Superior temporal gyrus (tissue), 1 donor: ENCODE measurements at regions not wholly inside any gene's neighbourhood (a gene's known extent, or its start where the extent isn't known, plus 50 kb on each side); places are given as distances from the start of the nearest gene placed in this dataset.
"Not testable (repeated sequence)": the region's sequence is repeated elsewhere in the genome, so short reads cannot be mapped to it uniquely, and the experiment has no call there.

ENCODE experiments used
- DNase-seq: peaks from one replicate; pipeline ENCODE4 v3.0.0-alpha.2; 2016; ENCODE audit errors: extremely low spot score

DNA sequence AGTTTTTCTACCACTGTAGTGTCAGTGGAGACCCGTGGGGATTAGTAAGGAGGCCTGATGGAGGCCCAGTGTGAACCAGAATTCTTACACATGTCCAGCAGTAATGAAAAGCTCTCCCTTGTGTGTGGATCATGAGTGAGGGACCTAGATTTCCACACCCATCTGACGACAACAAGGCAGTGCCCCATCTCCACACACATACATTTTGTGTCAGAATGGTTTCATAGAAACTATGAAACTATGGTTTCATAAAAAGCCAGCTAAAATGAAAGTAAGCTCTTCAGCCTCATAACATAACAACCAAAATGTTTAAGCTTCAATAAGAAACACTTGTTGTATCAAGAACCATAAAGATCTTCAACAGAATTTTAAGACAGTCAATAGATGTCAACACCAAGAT lies 884.5 kb upstream of the ADGRL3 start:
- DNase-seq = no peak

DNA sequence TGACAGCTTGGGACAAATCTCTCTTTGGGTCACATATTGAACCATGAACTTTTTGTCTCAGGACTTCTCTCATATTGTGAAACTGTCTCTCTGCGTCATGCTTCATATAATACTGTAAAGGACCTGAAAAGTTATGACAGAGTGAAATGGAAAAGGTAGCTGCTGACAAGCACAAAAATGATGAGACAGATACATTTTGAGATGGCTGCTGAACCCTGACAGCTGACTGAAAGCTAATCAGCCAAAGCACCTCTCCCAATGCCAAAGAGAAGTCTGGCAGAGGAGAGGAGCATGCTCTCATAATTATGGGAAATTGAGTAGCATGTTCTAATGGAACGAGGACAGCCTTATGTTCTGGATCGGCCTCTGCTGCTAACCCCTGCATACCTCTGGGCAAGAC lies 873.4 kb upstream of the ADGRL3 start:
- DNase-seq = no peak

DNA sequence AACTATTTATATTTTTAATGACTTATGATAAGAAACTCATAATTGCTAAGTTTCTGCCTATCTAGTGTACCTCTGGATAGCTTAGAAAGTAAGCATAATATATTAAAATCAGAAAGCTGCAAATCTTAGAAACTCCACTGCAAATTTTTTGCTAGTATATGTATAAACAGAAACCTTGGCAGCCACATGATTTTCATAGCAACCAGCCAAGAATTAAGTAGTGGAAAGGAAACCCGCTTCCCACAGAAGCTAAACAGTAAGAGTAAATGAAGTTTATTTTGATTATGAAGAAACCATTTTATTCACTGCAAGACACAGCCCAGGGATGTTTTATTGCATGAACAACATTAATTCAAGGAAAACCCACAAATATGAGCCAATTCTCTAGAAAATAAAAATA lies 872.5 kb upstream of the ADGRL3 start:
- no peak for DNase-seq

DNA sequence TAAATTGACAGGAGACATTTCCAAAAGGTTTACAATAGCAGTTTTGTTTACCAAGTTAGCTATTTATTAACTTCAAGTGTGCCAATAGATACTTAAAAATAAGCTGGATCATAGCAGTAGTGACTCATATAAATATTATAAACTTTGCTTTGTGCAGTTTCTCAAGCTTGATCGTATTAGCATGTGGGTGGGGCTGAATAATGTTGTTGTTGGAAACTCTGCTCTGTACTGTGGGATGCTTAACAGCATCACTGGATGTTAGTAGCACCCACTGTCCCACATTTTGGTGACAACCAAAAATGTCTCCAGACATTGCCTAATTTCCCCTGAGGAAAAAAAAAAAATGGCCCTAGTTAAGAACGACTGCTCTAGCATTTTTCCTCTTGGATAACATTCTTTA lies 855.2 kb upstream of the ADGRL3 start:
- DNase-seq = no peak

DNA sequence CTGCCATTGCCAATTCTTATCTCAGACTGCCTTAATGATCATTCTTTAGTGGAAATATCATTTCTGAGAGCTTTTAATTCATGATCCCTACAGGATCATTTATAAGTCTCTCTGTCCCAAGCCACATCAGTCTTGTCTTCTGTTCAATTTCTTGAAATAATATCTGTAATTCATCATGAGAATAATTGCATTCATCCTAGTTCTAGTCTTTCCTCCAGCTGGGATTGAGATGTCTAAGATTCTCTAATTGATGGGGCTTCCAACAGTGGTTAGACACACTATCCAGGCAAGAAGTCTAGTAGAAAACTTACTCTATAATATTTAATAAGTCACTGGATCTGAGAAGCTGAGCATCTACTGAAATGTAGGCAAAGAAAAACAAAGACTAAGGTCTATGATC lies 854.7 kb upstream of the ADGRL3 start:
- no peak for DNase-seq

DNA sequence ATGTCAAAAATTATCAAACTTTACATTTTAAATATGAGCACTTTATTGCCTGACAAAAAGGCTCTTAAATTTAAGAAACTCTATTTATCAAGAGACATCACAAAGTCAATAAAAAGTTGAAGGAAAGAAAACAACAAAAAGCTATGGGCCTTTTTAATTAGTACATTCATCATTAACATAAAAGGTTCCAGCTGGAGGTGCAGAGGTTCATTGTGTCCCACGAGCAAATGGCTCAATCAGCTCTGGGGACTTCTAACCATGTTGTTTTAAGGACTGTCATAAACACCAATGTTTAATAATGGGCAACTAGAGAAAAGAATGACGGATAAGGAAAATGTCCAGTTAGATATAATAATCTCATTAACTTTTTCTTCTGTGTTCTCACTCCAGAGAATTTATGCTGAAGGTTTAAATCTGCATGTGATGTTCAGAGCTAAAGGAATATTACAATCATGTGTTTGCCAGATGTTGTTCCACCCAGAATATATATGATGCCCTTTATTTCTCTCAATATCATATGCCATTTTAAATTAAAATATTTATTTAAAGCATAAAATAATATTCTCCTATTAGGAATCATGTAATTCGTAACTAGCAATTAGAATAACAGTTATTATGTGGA lies 840.3 kb upstream of the ADGRL3 start:
- no peak for DNase-seq

DNA sequence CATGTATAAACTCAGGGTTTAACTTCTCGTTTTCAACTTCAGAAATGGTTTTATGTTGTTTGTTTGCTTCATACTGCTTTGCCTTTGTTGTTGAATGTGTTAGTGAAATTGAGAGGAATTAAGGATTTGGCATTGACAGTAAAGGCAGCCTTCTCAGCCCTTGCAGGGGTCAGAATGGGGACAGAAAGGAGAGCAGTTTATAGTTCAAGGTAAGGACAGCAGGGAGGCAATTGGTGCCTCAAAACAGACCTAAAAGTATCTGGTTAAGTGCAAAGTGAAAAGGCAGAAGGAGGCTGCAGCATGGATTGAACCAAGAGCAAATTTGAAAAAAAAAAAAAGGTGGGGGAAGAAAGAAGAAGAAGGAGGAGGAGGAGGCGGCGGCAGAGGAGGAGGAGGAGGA lies 835.0 kb upstream of the ADGRL3 start:
- DNase-seq = no peak

DNA sequence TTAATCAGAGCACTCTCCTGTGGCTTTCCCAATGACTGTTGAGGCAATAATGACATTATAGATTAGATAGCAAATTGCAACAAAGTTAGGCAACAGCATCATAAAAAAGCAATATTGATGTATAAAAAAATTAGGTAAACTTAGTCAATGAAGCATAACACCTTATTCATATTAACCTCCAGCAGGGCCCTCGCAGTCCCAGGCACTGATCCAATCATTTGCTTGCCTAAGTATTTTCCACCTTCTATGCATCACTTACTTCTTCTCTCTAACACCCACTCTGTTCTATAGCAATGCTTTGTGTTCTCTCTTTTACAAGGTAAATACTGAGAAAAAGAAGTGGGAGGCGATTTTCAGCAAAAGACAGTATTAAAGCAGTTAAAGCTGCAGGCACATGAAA lies 833.5 kb upstream of the ADGRL3 start:
- peak; percentile 47 for DNase-seq

DNA sequence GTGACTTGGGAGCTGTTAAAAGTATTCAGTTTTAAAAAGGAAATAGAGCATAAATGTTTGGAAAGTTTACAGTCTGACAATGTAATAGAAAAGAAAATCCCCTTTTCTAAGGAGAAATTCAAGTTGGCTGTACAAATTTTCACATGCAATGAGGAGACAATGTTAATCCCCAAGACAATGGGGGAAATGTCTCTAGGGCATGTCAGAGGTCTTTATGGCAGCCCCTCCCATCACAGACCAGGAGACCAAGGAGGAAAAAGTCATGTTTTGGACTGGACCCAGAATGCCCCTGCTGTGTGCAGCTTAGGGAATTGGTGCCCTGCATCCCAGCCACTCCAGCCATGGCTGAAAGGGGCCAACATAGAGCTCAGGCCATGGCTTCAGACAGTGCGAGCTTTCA lies 831.1 kb upstream of the ADGRL3 start:
- DNase-seq = no peak

DNA sequence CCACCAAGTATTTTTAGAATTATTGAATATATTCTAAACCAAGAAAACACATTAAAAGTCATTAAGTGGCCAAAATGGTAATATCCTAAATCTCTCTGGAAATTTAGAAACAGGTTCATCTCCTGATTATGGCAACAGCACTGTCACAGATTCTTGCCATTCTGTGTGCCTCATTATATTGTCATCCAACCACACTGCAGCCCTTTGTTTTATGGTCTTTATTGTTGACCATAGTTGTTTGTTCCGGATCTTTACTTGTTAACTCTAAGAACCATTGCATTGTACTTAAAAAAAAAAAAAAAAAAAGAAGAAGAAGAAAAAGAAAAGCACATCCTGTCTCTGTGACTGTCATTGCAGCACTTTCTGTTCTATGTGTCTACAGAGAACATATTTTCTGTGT lies 822.1 kb upstream of the ADGRL3 start:
- no peak for DNase-seq

DNA sequence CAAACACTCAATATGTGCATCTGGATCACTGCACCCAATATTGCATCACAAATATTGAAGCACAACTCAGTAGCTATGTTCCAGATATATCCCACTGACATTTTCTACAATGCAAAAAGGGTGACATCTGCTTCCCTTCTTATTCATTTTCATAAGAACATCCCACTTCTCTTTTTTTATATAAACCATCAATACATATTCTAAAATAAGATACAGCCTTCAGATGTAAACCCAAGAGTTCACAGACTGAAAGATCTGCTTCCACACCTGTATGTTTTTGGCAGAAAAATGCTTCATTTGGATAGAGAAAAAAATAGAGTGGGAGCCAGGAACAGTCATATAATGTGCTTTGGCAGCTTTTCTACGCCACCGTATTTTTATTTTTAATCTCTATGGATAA lies 815.6 kb upstream of the ADGRL3 start:
- peak; percentile 59 for DNase-seq

DNA sequence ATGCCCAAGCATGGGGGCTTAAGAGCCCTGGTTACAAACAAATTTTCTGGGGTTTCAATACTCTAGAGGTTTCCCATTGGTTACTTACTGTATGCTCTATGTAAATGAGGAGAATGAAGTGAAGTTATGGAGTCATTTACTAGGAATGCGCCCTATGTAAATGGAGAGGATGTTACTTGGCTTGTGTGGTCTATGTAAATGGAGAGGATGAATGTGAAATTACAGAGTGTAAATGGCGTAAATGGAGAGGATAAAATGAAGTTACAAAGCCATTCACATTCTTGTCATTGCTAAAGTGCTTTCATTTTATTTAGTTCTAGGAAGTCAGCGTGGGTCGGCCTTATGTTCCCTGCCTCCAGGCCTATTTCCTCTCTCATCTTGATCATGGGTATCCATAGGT lies 810.5 kb upstream of the ADGRL3 start:
- DNase-seq = no peak

DNA sequence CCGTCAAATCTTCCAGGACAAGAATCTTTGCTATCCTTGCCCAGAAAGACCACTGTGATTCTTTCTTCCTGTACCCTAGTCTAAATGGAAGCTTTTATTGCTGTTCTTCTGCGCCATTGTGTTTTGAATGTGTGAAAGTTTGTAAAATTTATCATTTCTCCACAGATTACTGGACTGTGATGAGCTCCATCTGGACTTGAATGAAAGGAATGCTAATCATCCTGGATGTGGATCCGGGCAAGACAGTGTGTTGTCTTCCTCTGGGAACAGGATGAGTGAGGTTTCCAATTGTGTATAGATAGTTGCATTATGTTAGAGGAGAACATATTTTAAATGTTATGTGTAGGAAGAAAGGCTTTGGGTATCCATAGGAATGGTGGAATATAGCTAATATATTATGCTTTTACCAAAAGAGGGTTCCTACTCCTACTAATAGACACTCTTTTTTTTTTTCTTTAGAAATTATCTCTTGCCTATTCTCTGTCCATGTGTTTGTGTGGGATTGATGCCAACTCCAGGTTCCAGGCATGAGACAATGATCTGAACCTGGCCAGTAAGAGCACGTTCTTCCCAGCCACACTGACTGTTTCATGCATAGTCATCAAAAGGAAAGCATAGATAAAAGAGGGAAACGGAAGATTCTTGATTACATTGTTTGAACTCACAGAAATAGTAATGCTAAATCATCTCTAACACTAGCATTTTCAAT lies 803.6 kb upstream of the ADGRL3 start:
- no peak for DNase-seq

DNA sequence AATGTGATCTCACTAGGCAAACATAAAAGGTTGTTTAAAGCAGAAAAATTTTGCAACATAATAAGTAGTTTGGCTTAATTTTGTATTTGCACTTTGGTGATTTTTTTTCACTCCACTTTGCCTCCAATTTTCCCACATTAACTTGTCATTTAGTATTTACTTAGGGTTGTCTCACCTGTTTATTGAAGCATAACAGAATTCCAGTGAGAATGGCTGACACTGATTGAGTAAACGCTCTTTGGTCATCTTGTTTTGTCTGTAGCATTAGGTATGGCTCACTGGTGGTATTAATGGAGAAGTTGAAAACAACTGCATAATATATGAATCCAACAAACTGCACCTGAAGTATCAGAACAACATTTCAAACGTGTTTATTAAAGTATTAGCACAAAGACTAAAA lies 799.5 kb upstream of the ADGRL3 start:
- DNase-seq = no peak

DNA sequence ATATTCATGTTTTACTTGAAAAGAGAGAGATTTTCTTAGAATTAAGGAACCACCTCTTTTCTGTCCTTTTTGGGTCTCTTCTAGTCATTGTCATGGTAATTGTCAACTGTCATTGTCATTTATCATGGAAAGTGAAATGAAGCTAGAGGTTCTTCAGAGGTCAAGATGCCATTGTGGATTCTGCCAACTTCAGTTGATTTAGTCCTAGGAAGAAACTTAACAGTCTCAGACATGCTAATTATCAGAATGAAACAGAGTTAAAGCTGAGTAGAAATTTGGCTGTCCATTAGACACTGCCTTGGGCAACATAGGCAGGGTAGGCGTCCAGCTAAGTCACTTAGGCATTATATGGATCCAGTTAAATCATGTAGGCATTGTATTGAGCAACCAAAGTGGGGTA lies 796.1 kb upstream of the ADGRL3 start:
- DNase-seq = no peak

DNA sequence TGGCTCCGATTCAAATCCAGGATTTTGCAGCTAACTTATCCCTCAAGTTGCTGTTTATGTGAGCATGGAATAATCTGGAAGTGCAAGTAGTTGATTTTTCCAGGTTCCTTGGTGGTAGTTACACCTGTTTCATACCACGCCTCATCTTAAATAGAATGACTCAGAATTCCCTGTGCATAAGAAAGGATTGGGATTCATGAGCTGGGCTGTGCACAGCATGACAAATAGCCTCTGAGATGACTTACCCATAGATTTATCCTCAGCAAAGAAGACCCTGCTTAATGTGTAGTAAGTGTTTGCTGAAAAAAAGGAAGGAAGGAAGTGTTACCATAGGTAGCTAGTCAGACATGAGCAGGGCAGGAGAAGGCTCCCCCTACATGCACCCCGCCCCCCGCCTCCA lies 777.7 kb upstream of the ADGRL3 start:
- DNase-seq = no peak

DNA sequence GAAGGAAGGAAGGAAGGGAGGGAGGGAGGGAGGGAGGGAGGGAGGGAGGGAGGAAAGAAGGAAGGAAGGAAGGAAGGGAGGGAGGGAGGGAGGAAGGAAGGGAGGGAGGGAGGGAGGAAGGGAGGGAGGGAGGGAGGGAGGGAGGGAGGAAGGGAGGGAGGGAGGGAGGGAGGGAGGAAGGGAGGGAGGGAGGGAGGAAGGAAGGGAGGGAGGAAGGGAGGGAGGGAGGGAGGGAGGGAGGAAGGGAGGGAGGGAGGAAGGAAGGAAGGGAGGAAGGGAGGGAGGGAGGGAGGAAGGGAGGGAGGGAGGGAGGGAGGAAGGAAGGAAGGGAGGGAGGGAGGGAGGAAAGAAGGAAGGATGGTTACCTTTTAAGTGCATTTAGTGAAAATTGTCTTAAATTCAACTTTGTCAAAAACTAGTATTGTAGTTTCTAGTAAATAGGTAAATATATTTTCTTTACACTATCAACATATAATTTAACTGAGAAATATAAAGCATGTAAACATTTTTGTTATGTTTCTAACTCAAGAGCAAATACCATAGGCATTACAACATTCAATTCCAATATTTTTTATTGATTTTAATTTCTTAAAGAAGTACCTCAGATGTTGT lies 776.4 kb upstream of the ADGRL3 start:
- DNase-seq = not testable (repeated sequence)

DNA sequence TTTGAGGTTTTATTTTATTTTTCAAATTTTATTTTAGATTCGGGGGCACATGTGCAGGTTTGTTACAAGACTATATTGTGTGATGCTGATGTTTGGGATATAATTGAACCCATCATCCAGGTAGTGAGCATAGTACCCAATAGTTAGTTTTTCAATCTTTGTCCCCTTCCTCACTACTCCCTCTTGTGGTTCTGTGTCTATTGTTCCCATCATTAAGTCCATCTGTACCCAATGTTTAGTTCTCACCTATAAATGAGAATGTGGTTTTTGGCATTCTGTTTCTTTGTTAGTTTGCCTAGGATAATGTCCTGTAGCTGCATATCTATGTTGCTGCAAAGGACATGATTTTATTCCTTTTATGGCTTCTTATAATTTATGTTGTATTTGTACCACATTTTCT lies 767.2 kb upstream of the ADGRL3 start:
- DNase-seq = no peak

DNA sequence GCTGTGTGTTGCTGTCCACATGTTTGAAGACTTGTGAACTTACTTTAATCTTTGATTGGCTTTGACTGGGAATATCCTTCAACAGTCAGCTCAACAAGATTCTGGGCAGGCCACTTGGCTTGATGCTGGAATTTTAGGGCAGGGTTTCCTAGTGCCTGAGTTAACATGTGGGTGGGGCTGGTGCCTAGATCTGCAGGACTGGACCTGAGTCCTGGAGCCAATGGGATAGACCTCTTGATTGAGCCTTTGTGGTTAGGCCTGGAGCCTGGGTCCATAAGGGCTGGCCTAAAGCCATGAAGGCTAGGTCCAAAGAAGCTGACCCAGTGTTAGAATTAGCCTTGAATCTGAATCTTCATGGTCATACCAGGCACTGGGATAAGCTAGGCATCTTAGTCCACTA lies 757.1 kb upstream of the ADGRL3 start:
- DNase-seq = no peak

DNA sequence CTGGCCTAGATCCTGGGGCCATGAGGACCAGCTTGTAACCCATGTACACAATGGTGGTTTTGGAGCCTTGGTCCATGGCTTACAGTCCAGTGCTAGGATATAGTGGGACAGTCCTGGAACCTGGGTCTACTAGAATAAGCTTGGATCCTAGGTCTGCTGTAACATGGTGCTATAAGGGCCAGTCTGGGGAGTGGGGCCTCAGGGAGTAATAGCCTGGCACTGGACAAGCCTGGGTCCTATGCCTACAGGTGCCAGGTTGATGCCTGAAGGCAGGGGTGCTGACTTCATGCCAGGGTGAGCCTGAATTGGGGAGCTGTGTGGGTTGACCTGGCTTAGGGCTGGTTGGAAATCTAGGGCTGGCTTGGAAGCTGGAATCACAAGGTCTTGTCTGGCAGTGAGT lies 756.3 kb upstream of the ADGRL3 start:
- DNase-seq = no peak

DNA sequence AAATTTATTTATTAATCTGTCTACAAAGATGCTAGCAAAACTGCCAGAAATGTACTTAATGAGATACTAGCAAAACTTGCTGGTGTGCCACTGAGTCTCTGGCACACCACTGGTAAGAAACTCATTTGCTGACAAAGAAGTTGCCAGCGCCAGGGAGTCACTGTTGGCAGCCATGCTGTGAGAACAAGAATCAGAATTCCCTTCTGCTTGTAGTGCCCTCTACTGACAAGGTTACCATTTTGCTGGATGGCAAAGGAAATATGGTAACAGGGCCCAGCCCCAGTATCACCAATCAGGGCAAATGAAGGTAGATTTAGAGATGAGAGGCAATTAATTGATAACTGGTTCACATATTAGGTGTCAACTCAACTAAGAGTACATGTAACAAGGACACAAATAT lies 750.1 kb upstream of the ADGRL3 start:
- DNase-seq = no peak

DNA sequence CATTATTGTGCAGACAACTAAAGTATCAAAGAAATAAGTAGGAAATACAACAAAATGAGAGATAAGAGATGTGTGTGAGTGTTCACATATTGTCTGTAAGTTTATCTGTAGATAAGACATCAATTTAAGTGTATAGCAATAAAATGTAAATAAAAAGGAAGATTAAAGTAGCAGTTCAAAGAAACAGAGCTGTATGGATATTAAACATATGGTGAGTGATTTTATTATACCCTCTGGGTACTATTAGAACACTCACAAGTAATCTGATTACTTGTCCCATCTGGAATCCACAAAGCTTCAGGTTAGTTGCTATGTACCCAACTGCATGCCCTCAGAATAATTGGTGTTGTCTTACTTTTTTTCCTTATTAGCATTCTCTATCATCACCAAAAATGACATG lies 747.9 kb upstream of the ADGRL3 start:
- DNase-seq = no peak

DNA sequence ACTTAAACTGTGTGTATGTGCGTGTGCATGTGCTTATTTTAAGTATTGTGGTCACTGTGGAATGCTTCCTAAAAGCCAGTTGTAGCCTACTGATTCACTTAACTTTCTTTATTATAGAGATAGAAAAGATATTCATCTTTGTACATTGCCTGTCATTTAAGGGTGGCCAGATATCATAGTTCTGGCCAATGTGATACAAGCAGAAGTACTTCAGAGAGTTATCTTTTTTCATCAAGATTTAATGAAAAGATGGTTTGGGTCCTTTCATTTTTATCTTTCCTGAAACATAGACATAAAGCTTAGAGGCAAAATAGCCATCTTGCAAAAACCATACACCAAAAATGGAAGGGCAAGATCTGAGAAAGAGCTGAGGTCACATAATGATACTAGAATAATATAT lies 744.7 kb upstream of the ADGRL3 start:
- no peak for DNase-seq

DNA sequence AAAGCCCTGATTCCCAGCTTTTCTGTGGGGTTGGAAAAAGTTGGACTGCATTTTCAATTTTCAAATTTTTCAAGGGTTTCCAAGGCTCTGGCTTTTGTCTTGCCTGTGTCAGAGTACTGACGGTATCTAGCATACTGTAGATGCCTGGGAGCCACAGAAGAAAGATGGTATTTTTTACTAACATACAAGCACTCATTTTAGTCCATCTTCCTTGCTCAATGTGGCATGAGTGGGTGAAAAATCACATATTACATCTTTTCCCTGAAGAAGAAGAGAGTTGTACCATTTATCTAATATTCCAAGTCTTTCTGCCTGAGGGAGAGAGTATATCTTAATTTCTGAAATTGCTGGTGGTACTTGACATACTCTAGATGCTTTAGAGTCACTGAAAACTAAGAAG lies 738.6 kb upstream of the ADGRL3 start:
- DNase-seq = no peak
